GM19438 (cell line): ENCODE measurements at regions not wholly inside any gene's neighbourhood (a gene's known extent, or its start where the extent isn't known, plus 50 kb on each side); places are given as distances from the start of the nearest gene placed in this dataset.

Experiments used
- ATAC-seq: cut with Tn5 transposase; IDR thresholded peaks from one replicate; pipeline ENCODE4 v1.9.1; 2021; ENCODE audit warnings: low read depth; ENCODE audit not compliant: unreplicated experiment

DNA sequence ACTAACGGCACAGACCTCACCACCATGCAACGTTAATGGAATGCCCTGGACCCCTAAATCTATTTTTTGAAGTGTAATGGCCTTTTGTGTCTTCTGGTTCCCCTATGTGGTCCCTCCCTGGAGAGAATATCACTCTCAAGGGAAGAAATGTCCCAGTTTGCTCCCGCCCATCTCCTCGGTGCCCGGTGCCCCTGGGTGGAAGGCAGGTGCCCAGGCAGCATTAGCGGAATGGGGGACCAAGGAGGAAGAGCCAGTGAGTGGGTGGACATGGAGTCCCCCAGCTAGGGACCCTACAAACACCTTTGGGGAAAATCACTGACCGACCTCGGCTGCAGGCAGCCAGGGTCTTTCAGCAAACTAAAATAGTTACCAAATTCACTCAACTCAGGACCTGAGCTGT lies 212.1 kb upstream of the RTL1 start:
- no peak for ATAC-seq

DNA sequence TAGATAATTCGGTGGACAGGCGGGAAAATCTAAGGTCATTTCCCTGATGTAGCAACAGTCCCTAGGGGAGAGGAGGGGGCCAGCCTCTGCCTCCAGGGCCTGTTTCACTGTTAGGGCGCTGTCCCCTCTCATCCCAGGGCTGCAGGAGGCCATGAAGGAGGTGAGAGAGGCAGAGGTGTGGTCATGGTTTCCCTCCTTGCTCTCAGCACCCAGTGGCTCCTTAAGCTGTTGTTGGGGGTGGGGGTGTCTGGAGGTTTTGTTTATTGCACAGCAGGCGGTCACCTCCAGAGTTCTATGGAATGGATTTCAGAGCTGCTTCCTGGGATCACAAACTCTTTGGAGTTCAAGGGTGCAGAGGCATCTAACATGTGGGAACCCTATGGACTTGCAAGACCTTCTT lies 212.5 kb upstream of the RTL1 start:
- ATAC-seq, result no peak

DNA sequence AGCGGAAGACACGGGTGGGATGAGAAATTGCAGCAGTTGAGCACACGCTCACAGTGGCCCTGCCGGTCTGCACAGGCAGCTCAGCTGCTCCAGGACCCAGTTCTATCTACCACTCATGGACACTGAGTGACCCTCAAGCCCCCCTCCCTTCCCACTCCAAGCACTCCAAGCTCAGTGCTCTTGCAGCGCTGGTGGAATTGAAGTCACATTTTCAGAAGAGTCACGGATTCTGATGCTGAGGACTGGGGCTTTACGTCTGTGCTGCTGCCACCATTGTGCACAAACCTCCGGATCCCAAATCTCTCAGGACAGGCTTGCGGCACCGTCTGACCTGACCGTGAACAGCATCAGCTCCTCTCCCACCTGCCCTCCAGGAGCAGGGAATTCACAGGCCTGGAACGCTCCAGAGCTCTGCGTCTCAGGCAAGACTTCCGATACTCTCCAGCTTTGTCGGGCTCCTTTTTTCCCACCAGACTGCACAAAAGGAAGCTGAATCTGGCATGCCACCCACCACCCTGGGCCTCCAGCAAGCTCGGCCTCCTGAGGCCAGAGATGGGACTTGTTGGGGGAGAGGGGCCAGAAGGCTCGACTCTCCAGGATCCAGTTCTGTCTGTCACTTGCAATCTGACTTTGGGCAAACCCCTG lies 213.1 kb upstream of the RTL1 start:
- ATAC-seq, result no peak

DNA sequence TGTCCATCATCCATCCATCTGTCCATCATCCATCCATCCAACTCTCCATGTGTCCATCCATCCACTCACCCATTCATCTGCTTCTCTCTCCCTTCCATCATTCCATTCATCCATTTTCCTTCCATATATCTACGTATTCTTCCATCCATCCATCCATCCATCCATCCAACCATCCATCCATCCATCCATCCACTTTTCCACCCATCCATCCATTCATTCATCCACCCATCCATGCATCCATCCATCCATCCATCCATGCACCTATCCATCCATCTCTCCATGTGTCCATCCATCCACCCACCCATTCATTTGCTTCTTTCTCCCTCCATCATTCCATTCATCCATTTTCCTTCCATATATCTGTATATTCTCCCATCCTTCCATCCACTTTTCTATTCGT lies 214.0 kb upstream of the RTL1 start:
- ATAC-seq, result no peak

DNA sequence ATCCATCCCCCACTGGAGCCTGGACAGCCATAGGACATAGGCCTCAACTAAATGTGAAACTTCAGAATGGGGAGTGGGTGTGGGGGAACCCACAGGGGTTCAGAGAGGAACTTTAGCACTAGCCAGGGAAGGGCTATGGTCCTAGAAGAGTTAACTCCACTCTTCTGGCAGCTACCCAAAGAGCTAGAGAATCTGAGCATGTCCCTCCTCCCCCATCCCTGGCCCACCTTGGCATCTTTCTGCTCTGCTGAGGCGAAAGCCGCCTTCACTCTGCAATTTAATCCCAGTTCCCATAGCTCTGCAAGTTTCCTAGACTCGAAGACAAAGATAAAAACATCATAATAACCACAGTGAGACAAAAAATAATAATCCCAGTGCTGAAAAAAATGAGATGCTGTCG lies 214.7 kb upstream of the RTL1 start:
- no peak for ATAC-seq

DNA sequence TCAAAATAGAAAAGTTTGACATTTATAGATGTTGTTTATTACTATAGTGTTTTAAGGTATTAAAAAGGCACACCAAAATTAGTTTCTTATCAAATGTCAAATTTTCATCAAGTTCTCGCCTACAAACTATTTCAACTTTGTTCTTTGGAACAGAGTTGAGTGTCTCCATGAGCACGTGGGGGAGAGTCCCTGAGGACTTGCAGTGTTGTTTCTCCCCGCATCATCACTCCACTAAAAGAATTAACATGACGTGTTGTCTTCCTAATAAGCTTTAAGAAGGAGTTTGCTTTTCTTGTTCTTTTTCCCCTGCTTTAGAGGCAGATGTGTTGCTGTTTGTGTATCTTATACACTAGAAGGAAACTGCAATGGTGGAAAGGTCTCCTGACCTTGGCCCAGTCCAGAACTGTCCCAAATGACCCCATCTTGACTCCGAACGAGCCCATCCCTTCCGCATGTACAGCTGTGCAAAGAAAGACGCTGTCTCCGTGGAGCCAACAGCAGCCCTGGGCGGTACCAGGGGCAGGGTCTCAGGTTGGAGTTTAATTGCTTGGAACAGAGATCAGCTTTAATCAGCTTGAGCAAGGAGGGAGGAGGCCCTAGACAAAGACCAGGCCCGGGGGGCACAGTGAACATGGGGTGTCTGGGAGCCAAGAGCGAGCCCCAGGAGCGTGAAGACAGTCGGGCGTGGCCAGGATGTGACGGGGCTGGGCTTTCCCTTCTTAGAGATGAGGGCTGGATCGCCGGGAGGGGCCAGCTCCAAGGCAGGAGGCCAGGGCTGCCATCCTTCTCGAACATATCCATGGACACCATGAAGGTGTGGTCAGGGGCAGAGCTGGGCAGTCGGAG lies 215.4 kb upstream of the RTL1 start:
- ATAC-seq, result no peak

DNA sequence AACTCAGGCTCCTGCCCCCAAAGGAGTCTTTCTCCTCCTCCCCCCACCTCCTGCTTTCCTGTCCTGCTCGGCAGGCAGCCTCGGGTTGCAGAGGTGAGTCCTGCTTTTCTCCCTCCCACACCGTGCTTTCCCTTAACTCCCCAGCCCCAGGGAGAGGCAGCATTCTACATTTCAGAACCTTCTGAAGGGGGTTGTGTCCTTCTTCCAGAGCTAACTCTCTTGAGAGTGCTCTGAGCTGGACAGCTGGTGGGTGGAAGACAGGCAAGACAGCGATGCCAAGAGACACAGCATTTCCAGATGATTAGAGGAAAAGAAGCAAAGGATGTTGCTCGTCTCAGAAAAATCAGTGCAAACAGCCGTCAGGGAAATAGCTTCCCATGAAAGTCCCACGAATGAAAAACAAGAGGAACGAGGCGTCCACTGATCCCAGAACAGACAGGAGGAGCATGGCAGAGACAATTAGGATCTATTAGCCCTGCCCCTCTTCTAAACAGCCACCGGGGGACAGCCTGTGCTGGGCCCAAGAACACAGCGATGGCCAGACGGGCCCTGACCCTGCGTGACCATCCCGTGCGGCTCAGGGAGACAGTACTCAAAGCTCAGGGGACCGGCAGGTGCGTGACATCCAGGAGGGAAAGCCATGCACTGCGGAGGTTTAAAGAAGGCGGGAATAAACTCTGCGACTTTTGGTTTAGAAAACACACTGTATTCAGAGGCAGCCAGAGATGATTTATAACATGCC lies 216.5 kb upstream of the RTL1 start:
- ATAC-seq, result no peak

DNA sequence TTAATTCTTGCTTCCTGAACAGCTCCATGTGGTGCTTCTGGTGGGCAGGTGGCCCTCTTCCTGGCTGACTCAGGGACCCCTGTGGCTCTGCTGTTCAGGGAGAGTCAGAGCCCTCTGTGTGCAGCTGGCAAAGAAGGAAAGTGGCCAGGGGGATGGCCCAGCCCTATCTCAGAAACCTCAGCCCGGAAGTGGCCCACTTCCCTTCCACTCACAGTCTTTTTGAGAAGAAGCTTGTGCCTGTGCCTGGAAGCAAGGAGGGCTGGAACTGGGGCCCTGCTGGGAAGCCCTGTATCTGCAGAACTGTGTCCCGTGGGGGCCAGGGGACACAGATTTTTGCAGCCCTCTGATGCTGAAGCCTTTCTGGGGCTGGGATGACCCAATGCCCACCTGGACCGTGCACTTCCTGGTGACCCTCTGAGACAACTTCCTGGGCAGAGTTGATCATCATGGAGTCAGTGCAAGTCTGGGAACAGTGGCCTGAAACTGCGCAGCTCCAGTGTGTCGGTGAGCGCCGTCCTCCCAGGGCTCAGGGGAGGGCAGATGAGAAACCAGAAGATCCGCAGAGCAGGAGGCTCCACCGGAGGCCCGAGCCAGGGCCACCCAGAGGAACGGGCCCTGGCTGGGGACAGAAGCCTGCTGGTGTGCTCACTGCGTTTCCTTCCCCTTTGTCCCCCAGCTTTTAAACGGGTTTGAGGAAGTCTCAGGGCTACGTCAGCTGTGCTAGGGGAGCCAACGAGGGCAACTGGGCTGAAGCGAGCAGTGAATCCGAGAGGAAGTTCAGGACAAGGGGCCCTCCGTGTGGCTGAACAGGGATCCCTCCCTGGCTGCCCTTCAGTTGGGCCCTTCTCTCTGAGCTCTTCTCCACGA lies 217.4 kb upstream of the RTL1 start:
- no peak for ATAC-seq

DNA sequence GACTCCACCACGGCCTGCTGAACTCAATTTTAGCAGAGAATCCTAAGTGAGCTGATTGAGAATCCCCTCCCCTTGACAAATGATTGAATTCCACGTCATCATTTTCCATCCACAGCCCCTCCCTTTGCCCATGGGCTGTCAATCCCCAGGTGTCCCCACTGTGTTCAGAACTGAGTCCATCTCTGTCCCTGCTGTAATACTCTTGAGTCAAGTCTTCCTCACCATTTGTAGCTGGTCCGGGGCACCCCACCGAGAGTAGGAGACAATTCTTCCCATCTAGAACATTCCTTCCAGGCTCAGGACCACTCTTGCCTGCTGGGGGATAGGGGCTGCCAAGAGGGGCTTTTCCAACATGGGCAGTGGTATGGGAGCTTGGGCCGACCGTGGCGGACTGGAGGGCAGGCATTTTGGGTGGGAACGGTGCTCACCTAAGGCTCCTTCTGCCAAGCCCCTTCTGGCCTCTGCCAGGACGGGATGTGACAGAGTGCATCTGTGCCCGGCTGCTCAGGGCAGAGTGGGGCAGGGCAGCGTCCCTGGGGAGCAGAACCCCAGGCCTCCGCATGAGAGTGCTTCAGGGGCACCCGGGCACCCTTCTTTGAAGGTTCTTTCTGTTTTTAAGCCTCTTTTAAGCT lies 218.1 kb upstream of the RTL1 start:
- no peak for ATAC-seq

DNA sequence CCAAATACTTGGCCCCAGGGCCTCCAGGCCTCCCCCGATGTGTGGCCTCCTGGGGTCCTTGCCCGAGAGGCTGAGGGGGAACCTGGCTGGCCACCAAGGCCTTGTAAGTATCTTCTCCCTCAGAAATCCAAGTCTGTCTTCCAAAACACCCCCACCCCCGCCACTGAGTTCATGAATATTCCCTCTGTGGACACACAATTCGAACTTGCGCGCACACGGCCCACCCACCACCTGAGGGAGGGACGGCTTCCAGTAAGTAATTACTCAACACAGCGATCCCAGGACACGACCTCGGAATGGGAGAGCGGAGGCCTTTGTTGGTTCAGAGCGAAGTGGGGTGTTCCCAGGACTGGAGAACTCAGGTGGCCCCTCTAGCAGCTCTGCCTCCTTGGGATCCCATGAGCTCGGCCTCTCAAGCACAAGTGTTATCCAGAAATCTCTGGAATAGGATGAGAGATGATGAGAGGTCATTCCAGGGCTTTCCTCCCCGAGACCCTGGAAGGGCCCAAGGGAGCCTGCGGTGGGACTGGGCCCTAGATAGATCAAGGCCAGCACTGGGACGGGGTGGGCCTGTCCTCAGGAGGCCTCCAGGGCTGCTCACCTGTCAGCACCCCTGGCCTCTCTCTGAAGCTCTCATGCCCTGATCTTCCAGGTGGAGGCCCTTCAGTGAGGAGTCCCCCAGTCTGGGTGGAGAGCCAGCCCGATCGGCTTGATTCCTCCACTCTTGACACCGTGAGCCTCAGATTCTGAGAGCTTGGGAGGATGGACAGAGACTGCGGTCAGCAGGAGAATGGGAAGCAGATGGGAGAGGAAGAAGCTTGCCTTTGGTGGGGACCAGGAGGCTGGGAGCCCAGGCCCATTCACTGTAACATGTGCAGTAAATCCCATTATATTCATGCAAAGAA lies 219.0 kb upstream of the RTL1 start:
- ATAC-seq, result no peak

DNA sequence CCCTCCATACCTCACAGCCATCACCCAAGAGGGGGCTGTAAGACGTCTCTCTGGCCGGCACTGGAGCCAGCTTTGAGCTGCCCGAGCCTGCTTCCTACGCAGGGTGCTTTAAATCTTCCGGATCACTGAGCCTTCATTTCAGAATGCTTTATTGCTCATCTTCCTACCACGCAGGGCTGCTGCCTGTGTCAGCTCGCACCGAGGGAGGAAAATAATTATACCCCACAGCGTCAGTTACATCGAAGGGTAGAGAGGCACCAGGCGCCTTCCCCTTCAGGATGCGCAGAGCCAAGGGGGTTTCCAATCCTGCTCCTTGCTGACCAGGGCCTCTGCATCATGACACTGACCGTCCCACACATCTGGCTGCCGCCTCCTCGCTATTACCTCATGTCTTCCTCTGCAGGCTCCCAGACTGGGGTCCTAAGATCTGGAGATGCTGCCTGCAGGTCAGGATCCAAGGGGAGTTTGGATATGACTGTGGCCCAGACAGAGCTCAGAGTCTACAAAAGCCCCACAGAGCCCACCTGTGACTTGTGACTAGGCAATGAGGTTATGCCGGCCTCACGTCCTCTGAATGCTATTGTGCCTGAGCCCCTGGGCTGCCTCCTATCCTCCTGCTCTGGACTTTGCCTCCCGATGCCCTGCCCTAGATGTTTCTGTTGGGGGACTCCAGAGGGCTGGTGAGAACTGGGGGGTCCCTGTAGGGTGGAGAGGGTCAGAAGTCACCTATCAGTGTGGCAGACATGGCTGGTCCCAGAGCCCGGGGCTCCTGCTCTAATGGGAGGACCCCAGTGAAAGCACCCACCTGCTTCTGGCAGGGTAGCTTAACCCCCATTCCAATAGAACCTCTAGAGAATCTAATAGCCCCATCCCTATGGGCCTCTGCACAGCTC lies 220.3 kb upstream of the RTL1 start:
- no peak for ATAC-seq

DNA sequence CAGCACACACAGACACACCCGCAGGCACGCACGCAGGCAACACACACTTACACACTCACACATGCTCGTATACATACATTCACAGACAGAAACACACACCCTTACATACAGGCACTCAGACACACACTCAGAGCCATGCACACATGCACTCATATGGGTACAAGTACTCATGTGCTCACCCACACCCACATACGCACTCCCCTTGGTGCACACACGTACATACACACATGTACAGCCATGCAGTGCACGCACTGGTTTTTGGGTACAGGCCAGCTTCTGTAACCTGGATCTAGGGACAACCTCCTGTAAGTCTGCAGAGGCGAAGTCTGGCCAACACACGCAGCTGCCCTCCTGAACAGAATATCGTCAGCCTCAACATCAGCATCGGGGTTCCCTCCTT lies 221.3 kb upstream of the RTL1 start:
- no peak for ATAC-seq

DNA sequence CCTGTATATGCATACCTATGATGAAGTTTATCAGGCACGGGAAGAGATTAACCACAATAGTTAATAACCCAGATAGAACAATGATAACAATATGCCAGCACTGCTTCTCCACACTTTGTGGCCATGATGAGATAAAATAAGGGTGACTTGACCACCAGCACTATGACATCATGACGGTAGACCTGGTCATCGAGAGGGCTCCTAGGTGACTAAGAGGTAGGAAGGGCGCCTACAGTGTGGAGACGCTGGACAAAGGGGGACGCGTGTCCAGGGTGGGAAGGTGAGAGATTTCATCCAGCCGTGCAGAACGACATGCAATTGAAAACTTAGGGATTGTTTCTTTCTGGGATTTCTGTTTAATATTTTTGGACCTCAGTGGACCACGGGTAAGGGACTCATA lies 221.8 kb upstream of the RTL1 start:
- ATAC-seq, result no peak

DNA sequence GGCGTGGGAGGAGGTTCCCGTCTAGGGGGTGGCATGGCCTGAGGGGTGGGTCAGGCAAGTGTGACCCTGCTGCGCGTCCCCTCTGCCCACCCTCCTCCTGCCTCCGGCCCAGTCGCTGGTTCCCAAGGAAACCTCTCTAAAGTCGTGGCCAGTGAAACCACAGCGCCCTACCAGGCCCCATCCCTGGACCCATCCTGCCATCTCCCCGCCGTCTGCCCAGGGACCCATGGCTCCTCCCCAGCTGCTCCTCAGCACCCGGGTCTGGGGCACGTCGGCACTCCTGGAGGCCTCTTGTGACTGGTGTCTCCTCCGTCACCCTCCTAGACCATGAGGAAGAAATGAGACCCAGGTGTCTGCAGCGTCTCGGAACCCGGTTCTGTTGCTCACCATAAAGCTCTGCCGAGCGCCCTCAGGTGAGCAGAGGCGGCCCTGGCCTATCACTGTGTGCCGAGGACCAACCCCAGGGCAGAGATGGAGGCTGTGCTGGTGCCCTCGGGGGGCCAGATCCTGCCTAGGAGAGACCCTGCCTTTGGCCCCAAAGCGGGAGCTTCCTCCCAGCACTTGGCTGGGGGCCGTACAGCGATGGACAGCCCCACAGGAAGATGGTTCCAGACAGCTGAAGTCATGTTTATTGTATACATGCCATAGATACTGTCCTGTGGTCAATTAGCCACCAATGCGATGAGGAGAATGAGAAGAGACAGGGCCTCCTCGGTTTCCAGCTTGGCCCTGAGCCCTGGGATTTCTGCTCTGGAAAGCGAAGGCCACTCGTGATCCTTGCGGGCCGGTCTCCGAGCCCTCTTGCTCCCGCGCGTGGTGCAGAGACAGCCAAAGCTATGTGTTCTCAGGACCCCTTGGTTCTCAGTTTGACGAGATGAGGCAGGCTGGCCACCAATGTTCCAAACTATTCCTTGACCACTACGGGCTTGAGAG lies 222.5 kb upstream of the RTL1 start:
- ATAC-seq, result no peak

DNA sequence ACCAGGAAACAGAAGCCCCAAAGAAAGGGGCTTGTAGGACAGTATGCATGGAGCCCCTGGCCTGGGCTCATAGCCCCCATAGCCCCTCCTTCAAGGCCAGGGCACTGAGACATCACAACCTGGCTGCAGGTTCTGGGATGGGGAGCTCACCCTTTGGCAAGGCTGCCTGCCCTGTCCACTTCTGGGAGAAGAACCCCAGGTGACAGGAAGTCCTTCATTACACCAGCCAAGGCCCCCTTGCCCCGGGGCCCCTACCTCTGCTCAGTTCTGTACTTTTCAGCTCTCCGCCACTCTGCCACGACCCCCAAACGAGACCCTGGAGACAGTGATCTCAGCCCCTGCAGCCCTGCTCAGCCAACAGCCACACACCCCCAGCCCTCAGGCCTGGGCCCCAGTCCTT lies 223.2 kb upstream of the RTL1 start:
- no peak for ATAC-seq

DNA sequence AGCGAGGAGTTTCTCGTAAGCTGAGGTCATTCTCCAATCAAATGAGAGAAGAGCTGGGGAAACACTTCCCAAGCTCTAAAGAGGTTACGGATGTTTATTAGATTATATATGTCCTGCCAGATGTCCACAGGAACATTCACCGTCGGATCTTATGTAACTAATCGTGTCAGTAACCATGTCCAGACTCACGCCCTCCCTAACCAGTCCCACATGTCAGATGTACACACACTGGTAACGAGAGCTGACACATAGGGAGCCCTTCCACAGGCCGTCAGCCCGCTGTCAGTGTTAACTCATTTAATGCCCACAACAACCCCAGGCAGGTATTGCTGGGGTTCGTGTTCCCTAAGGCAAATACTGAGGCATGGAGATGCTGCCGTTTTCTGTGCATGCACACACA lies 223.7 kb upstream of the RTL1 start:
- ATAC-seq, result no peak
